Stomach (tissue), 4 donors: ENCODE measurements at regions not wholly inside any gene's neighbourhood (a gene's known extent, or its start where the extent isn't known, plus 50 kb on each side); places are given as distances from the start of the nearest gene placed in this dataset.

Source experiments
- CTCF ChIP-seq, 7 experiments: fragments of 450-650 bp in 4 of 7; fragments of 200-600 bp in 3 of 7; sonication (generic) in 3 of 7; IDR thresholded peaks; one replicate each; pipeline ENCODE4 v1.5.1; 2016 to 2019; ENCODE audit warnings: antibody characterized with exemption in 7 of 7, control low read depth in 2 of 7, mild to moderate bottlenecking in 1 of 7
- EP300 ChIP-seq: sonication (generic); formaldehyde crosslinking; IDR thresholded peaks from one replicate; pipeline ENCODE4 v1.6.1; 2017; ENCODE audit warnings: antibody characterized with exemption
- POLR2A ChIP-seq, 4 donors: fragments of 450-650 bp; IDR thresholded peaks; one replicate each; pipeline ENCODE4 v1.6.1; 2016; ENCODE audit warnings: antibody characterized with exemption in 4 of 4, control low read depth in 2 of 4, mild to moderate bottlenecking in 1 of 4, moderate library complexity in 1 of 4
- POLR2AphosphoS5 ChIP-seq, 3 donors: sonication (generic); formaldehyde crosslinking; IDR thresholded peaks; one replicate each; pipeline ENCODE4 v1.6.1; 2016; ENCODE audit warnings: antibody characterized with exemption in 3 of 3

DNA sequence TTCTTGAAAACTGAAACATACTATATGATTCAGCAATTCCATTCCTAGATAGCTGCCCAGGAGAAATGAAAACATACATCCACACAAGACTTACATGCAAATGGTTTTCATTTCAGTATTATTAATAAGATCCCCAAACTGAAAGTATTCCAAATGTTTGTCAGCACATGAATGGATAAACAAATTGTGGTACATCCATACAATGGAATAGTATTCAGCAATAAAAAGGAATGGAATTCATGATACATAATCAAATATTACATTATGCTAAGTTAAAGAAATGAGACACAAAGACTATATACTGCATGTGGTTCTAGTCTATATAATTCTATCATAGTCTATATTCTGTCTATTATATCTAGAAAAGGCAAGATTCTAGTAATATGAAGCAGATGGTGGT, 152.4 kb upstream of the KIT start:
- TF ChIP-seq EP300 (no peak), CTCF (IDR thresholded peaks at IDR 0.05) (no peak), POLR2A (IDR thresholded peaks at IDR 0.05) (no peak), POLR2AphosphoS5 (IDR thresholded peaks at IDR 0.05) (no peak)
